ENCODE measurements at regions not wholly inside any gene's neighbourhood (a gene's known extent, or its start where the extent isn't known, plus 50 kb on each side); places are given as distances from the start of the nearest gene placed in this dataset.

GRCh38 chr1:240701412-240701811 is 89.5 kb upstream of the GREM2 start:
- ATAC-seq, result no peak
- no peak for DNase-seq

GRCh38 chr1:240695416-240695815 is 83.5 kb upstream of the GREM2 start:
- no peak for DNase-seq
- no peaks in the 10 kb centered on the region for H3K36me3 ChIP-seq
- H3K27ac ChIP-seq, result no peak overlapping the region
- no peaks in the 10 kb centered on the region for H3K9me3 ChIP-seq
- H3K4me3 ChIP-seq, result no peak overlapping the region
- ATAC-seq, result no peak
- no peaks in the 10 kb centered on the region for H3K4me1 ChIP-seq
- intact Hi-C loops (cut with DNase I), result no loop called here
- no peaks in the 10 kb centered on the region for H3K27me3 ChIP-seq (ENCODE audit: low read depth)
- TF ChIP-seq CTCF (IDR thresholded peaks at IDR 0.05), result no peak

More at GRCh38 chr1:240701412-240701811, 89.5 kb upstream of the GREM2 start:
- Histone ChIP-seq H3K27me3 (ENCODE audit: low read depth) (no peaks in the 10 kb centered on the region), H3K9me3 (no peaks in the 10 kb centered on the region), H3K4me3 (no peak overlapping the region), H3K27ac (no peak overlapping the region), H3K36me3 (no peaks in the 10 kb centered on the region), H3K4me1 (no peaks in the 10 kb centered on the region)
- intact Hi-C loops (cut with DNase I), result no loop called here
- TF ChIP-seq CTCF (IDR thresholded peaks at IDR 0.05), result no peak

GRCh38 chr1:240693844-240694243 is 81.9 kb upstream of the GREM2 start:
- intact Hi-C loops (cut with DNase I), result no loop called here
- no peak for DNase-seq
- H3K4me3 ChIP-seq, result no peak overlapping the region
- no peaks in the 10 kb centered on the region for H3K27me3 ChIP-seq (ENCODE audit: low read depth)
- no peaks in the 10 kb centered on the region for H3K4me1 ChIP-seq
- ATAC-seq, result no peak
- H3K36me3 ChIP-seq, result no peaks in the 10 kb centered on the region
- TF ChIP-seq CTCF (IDR thresholded peaks at IDR 0.05), result no peak
- no peaks in the 10 kb centered on the region for H3K9me3 ChIP-seq
- H3K27ac ChIP-seq, result no peak overlapping the region

GRCh38 chr1:240693036-240693435 is 81.1 kb upstream of the GREM2 start:
- no peak for TF ChIP-seq CTCF (IDR thresholded peaks at IDR 0.05)
- no peak overlapping the region for H3K27ac ChIP-seq
- DNase-seq (no peak), ATAC-seq (no peak)
- no peak overlapping the region for H3K4me3 ChIP-seq
- intact Hi-C loops (cut with DNase I), result no loop called here
- no peaks in the 10 kb centered on the region for H3K4me1 ChIP-seq
- no peaks in the 10 kb centered on the region for H3K36me3 ChIP-seq
- H3K27me3 ChIP-seq (ENCODE audit: low read depth), result no peaks in the 10 kb centered on the region
- no peaks in the 10 kb centered on the region for H3K9me3 ChIP-seq

GRCh38 chr1:240691909-240692705 is 80.2 kb upstream of the GREM2 start:
- Histone ChIP-seq H3K36me3 (no peaks in the 10 kb centered on the region), H3K27ac (no peak overlapping the region), H3K27me3 (ENCODE audit: low read depth) (no peaks in the 10 kb centered on the region), H3K9me3 (no peaks in the 10 kb centered on the region), H3K4me3 (no peak overlapping the region), H3K4me1 (no peaks in the 10 kb centered on the region)
- TF ChIP-seq CTCF (IDR thresholded peaks at IDR 0.05), result peak; percentile 53
- intact Hi-C loops (cut with DNase I), result no loop called here
- ATAC-seq (peak; percentile 39 to 75), DNase-seq (no peak)
